ENCODE measurements at regions not wholly inside any gene's neighbourhood (a gene's known extent, or its start where the extent isn't known, plus 50 kb on each side); places are given as distances from the start of the nearest gene placed in this dataset.

DNA sequence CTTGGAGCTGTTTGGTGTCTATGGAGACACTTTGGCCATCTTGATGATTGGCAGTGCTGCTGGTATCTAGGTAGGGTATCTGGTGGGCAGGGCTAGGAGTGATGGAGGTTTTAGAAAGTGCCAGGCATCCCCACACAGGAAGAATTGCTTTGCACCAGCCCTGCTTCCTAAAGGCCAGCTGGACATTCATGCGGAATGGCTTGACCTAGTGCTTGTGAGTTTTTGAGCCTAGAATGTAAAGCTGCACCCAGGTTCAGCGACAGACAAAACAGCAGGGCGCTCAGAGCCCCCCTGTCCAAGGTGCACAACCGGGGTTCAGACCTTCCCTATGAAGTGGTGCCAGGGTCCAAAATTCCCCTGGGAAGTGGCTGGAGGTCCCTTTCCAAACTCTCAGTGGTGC lies 93.1 kb downstream of the ING1 start:
- TF ChIP-seq, protein P1, sequence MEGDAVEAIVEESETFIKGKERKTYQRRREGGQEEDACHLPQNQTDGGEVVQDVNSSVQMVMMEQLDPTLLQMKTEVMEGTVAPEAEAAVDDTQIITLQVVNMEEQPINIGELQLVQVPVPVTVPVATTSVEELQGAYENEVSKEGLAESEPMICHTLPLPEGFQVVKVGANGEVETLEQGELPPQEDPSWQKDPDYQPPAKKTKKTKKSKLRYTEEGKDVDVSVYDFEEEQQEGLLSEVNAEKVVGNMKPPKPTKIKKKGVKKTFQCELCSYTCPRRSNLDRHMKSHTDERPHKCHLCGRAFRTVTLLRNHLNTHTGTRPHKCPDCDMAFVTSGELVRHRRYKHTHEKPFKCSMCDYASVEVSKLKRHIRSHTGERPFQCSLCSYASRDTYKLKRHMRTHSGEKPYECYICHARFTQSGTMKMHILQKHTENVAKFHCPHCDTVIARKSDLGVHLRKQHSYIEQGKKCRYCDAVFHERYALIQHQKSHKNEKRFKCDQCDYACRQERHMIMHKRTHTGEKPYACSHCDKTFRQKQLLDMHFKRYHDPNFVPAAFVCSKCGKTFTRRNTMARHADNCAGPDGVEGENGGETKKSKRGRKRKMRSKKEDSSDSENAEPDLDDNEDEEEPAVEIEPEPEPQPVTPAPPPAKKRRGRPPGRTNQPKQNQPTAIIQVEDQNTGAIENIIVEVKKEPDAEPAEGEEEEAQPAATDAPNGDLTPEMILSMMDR (IDR thresholded peaks at IDR 0.05), result no peak
- TF ChIP-seq POLR2A (IDR thresholded peaks at IDR 0.05), result no peak
